IgD-negative memory B cell (primary cell): ENCODE measurements at regions not wholly inside any gene's neighbourhood (a gene's known extent, or its start where the extent isn't known, plus 50 kb on each side); places are given as distances from the start of the nearest gene placed in this dataset.
"Not testable (repeated sequence)": the region's sequence is repeated elsewhere in the genome, so short reads cannot be mapped to it uniquely, and the experiment has no call there.

Source experiments
- H3K27ac Mint-ChIP-seq, 3 donors: one replicate each; pipeline ENCODE4 v1.8.0; 2020 to 2022; ENCODE audit warnings: mild to moderate bottlenecking in 3 of 3, mixed read lengths in 3 of 3, moderate library complexity in 1 of 3
- H3K27me3 Mint-ChIP-seq: one replicate; pipeline ENCODE4 v1.8.0; 2021; ENCODE audit warnings: mixed read lengths
- H3K36me3 Mint-ChIP-seq: one replicate; pipeline ENCODE4 v1.8.0; 2020; ENCODE audit warnings: mild to moderate bottlenecking, mixed read lengths
- H3K4me1 Mint-ChIP-seq, 3 donors: one replicate each; pipeline ENCODE4 v1.8.0; 2020 to 2022; ENCODE audit warnings: mixed read lengths in 3 of 3, mild to moderate bottlenecking in 1 of 3
- H3K4me3 Mint-ChIP-seq, 4 donors: one replicate each; pipeline ENCODE4 v1.8.0; 2020 to 2022; ENCODE audit warnings: mild to moderate bottlenecking in 4 of 4, mixed read lengths in 4 of 4, moderate library complexity in 3 of 4
- H3K9me3 Mint-ChIP-seq, 3 donors: one replicate each; pipeline ENCODE4 v1.8.0; 2020 to 2021; ENCODE audit warnings: mixed read lengths in 3 of 3, mild to moderate bottlenecking in 1 of 3

DNA sequence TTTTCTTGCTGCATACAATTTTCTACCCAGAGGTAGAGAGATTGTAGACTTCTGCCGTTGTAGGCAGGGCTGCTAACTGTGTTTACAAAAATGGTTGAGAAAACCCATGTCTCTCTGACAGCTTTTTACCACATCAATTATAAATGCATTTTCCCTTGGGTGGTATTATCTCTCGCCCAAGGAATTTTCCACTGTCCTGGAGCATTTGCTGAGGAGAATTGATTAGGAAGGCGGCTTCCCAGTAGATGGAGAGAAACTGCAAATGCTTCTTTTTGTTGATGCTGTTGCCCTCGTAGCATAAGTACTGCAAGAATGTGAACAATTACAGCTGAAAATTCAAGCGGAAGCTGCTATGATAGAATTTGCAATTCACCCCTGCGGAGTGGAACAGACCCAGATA, 1007.7 kb upstream of the KLHL29 start:
- peaks cover 2 to 9% (median 5%) of the 10 kb centered on the region in 3 donors for H3K9me3 Mint-ChIP-seq
- H3K4me1 Mint-ChIP-seq: peaks cover 0 to 2% (median 0%) of the 10 kb centered on the region in 3 donors
- H3K27ac Mint-ChIP-seq: no peak overlapping the region
- H3K4me3 Mint-ChIP-seq: no peak overlapping the region
- H3K27me3 Mint-ChIP-seq: no peaks in the 10 kb centered on the region
- no peaks in the 10 kb centered on the region for H3K36me3 Mint-ChIP-seq

DNA sequence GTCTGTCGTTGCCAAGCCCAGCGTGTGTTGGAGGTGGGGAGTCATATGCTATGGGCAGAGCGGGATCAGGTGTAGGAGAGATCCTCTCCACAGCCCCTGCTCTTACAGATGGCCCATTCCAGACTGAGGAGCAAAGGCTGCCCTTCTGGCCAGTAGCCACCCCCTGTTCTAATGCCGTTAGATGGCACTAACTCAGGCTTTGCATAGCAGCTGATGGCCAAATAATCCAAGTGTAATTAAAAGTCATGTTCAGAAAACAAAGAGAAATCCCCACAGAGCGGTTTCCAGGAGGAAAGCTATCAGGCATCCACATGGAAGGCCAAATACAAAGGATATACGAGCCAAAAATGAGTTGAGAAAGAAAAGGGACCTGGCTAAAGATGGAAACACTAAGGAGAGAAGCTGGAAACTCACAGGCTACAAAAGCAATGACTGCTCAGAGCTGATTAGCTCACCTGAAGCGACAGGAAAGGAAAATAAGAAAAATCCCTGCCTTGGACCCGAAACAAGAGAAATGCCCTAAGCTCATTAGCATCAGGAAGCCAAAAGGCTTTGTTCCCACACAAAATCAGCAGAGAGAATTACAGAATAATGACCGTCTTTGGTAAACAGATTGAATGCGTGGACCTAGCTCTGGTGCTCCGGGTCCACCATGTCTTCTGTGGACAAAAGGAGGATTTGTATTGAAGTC, 1002.4 kb upstream of the KLHL29 start:
- H3K4me1 Mint-ChIP-seq: peaks cover 0 to 2% (median 0%) of the 10 kb centered on the region in 3 donors
- no peaks in the 10 kb centered on the region for H3K27me3 Mint-ChIP-seq
- no peaks in the 10 kb centered on the region for H3K36me3 Mint-ChIP-seq

DNA sequence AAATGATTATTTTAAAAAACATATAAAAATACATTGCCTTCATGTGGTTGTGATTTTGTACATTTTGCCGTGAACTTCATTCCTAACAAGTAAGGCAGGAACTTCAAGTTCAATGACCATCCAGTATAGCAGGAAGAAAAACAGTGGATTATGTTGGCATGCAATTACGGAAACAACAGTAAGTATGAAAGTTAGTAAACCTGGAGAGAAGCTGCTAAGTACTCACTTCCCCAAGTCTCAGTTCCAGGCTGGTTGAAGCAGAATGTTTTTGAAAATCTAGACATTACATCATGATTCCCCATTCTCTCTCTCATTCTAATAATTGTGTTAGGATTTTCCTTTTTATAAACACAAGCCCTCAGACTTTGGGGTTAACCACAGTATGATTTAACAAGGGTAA, 987.1 kb upstream of the KLHL29 start:
- no peak overlapping the region for H3K4me3 Mint-ChIP-seq

More for the DNA sequence above, 1002.4 kb upstream of the KLHL29 start:
- peak overlapping the region in 1 of 4 donors; percentile 77 for H3K4me3 Mint-ChIP-seq
- H3K9me3 Mint-ChIP-seq: peaks cover 2 to 9% (median 6%) of the 10 kb centered on the region in 3 donors
- no peak overlapping the region for H3K27ac Mint-ChIP-seq

GRCh38 chr2:22403748-22404147, 981.2 kb upstream of the KLHL29 start:
- Mint-ChIP-seq H3K27me3 (no peaks in the 10 kb centered on the region), H3K27ac (no peak overlapping the region), H3K4me3 (no peak overlapping the region), H3K4me1 (no peaks in the 10 kb centered on the region), H3K9me3 (peaks cover 0 to 7% (median 5%) of the 10 kb centered on the region in 3 donors), H3K36me3 (no peaks in the 10 kb centered on the region)

More for the DNA sequence above, 987.1 kb upstream of the KLHL29 start:
- no peaks in the 10 kb centered on the region for H3K36me3 Mint-ChIP-seq
- no peak overlapping the region for H3K27ac Mint-ChIP-seq
- H3K9me3 Mint-ChIP-seq: peaks cover 0 to 4% (median 2%) of the 10 kb centered on the region in 3 donors
- no peaks in the 10 kb centered on the region for H3K27me3 Mint-ChIP-seq
- no peaks in the 10 kb centered on the region for H3K4me1 Mint-ChIP-seq

DNA sequence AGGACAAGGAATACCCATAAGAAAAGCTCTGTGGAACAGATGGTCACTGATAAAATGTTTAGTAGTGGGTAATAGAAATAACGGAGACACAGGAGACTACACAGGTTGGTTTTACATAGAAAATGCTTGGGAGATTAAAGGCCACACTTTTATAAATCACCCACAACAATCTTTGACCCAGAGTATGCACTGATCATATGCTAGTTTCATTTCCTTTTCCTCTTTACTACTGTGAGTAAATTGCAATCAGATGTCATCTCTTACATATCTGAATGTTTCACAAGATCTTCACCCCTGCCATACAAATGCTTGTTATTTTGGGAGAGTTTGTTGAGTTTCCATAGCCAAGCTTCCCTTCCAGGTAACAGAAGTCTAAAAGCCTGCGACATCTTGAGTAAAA, 978.4 kb upstream of the KLHL29 start:
- Mint-ChIP-seq H3K4me1 (no peaks in the 10 kb centered on the region), H3K4me3 (no peak overlapping the region), H3K36me3 (no peaks in the 10 kb centered on the region), H3K27me3 (no peaks in the 10 kb centered on the region), H3K9me3 (peaks cover 0 to 7% (median 2%) of the 10 kb centered on the region in 3 donors), H3K27ac (no peak overlapping the region)

DNA sequence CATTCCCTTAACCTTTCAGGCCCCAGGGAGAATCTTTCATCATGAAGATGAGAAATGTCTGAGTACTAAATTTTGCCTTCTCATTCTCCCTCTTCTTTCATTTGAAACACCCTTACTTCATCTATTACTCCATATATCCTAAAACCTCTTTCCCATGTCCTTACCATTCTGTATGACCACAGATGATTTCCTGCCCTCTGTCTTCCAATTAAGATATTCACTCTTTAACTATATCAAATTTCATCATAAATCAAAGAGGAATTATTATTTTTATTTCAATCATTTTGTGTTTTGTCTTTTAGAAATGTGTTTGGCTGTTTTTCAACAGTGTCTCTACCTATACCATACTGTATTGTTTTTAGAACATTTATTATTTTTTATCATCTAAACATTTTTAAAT, 964.9 kb upstream of the KLHL29 start:
- H3K27ac Mint-ChIP-seq: no peak overlapping the region
- H3K9me3 Mint-ChIP-seq: peaks cover 5 to 23% (median 6%) of the 10 kb centered on the region in 3 donors
- no peak overlapping the region for H3K4me3 Mint-ChIP-seq
- H3K4me1 Mint-ChIP-seq: peaks cover 0 to 3% (median 0%) of the 10 kb centered on the region in 3 donors
- H3K27me3 Mint-ChIP-seq: no peaks in the 10 kb centered on the region
- H3K36me3 Mint-ChIP-seq: no peaks in the 10 kb centered on the region

DNA sequence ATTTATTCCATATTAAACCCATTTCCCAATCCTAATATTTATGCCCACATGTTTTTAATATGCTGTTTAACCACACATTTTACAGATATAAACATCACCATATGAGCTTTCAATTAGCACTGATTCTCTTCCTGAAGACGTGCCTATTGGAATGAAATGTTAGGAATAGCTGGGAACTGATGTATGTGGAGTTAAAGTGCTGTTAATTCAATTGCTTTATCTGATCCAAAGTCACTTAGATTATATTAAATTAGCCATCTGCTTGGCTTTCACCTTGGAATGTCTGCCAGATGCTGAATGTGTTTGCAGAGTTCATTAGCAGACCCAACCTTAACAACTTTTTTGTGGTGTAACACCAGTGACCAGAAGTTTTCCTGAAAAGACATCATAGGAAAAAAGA, 942.9 kb upstream of the KLHL29 start:
- Mint-ChIP-seq H3K4me3 (no peak overlapping the region), H3K27me3 (no peaks in the 10 kb centered on the region), H3K27ac (no peak overlapping the region)

DNA sequence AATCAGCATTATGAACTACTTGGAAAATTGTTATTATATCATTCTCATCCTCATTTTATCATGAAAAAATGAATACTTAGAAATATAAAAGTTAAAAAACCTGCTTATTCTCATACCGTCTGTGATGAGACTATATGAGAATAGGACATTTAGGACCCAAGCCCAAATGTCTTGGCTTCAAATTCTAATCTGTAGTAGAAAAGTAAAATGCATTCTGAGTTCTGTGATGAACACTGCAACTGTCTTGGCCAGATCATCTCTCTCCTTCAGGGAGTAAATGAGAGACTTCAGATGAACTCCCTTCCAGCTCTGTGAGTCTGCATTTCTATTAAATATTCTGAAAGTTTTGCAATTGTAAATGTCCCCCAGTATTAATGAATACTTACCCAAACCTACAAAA, 940.7 kb upstream of the KLHL29 start:
- Mint-ChIP-seq H3K27ac (no peak overlapping the region), H3K9me3 (peaks cover 0 to 13% (median 0%) of the 10 kb centered on the region in 3 donors), H3K27me3 (no peaks in the 10 kb centered on the region), H3K36me3 (peaks cover 1% of the 10 kb centered on the region), H3K4me3 (no peak overlapping the region), H3K4me1 (no peaks in the 10 kb centered on the region)

More for the DNA sequence above, 942.9 kb upstream of the KLHL29 start:
- Mint-ChIP-seq H3K4me1 (no peaks in the 10 kb centered on the region), H3K36me3 (peaks cover 1% of the 10 kb centered on the region), H3K9me3 (peaks cover 0 to 4% (median 2%) of the 10 kb centered on the region in 3 donors)

DNA sequence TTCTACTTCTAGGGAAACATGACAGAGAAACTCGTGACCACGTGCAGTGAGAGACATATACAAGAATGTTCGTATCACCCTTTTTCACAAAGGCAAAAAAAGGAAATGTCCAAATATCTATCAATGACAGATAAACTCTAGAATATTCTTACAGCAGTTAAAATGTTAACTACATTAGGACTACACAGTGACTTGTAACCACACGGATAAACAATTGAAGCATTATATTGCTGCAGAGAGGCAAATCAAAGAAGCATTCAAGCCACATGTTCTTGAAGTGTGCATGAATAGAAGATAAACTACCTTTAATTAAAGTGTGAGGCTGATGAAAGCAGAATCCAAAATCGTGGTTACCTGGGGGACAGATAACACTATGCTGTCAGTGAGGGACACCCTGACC, 935.3 kb upstream of the KLHL29 start:
- Mint-ChIP-seq H3K4me3 (no peak overlapping the region), H3K9me3 (peaks cover 0 to 16% (median 4%) of the 10 kb centered on the region in 3 donors), H3K27me3 (no peaks in the 10 kb centered on the region), H3K27ac (no peak overlapping the region), H3K36me3 (no peaks in the 10 kb centered on the region), H3K4me1 (no peaks in the 10 kb centered on the region)

DNA sequence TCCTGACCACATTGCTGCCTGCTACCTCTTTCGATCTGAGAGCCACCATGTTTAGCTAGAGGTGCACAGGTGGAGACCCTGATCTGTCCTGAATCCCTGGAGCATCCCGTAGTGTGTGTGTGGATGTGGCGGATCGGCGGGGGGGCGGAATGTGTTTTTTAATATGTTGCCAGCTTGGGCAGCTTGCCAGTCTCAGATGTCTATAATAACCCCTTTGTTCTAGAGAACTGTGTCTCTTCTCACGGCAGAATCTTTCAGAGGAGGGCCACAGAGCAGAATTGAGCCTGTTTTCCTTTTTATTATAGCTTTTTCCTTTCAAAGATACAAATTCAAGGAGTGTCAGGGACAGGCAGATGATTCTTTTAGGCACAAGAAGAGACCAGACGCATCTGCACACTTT, 934.1 kb upstream of the KLHL29 start:
- H3K4me1 Mint-ChIP-seq: no peaks in the 10 kb centered on the region
- no peak overlapping the region for H3K4me3 Mint-ChIP-seq
- H3K36me3 Mint-ChIP-seq: no peaks in the 10 kb centered on the region
- no peak overlapping the region for H3K27ac Mint-ChIP-seq
- H3K27me3 Mint-ChIP-seq: no peaks in the 10 kb centered on the region
- H3K9me3 Mint-ChIP-seq: peaks cover 0 to 16% (median 4%) of the 10 kb centered on the region in 3 donors

DNA sequence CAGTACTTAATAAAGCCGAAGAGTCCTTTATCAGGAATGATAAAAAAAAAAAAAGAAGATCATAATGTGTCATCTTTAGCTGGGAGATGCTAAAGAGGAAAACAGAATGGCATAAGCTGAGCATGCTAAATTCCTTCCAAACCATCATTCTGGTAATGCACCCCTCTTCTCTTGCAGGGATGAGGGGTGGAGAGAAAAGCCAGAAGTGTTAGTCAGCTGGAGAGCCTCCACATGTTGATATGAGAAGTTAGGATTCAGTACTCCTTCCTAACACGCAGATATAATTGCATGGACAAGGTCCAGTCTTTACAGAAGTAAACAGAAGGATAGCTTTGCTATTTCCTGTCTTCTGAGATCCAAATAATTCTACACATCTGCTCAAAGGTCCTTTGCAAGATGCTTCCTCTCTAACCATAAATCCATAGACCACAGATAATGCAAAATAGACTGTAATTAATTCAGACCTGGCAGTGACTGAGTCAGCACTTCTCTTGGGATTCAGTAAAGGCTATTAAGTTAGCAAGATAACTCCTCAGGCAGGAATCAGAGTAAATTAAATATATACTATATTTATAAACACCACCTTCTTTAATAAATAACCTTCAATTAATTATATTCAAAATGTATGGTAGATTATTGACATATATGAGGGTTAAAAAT, 930.0 kb upstream of the KLHL29 start:
- no peaks in the 10 kb centered on the region for H3K36me3 Mint-ChIP-seq
- no peak overlapping the region for H3K4me3 Mint-ChIP-seq
- H3K9me3 Mint-ChIP-seq: peaks cover 0 to 4% (median 0%) of the 10 kb centered on the region in 3 donors
- H3K27ac Mint-ChIP-seq: no peak overlapping the region
- no peaks in the 10 kb centered on the region for H3K27me3 Mint-ChIP-seq
- H3K4me1 Mint-ChIP-seq: no peaks in the 10 kb centered on the region

DNA sequence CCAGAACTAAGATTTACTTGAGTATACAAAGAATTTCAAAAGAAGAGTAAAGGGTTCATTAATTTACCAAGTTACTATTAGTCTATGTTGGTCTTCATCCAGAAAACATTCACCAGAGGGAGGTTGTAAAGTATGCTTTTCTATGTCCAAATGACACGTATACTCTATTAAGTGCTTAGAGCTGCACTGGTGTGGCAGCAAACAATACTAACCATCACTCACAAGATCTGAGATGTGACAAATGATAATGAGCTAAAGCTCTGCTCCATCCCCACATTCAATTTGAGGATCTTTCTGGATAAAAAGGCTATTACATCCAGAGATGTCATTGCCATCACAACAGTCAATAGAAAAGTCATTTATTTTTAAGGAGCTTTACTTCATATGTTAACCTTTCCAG, 926.5 kb upstream of the KLHL29 start:
- Mint-ChIP-seq H3K27ac (no peak overlapping the region), H3K4me3 (no peak overlapping the region), H3K4me1 (no peaks in the 10 kb centered on the region), H3K36me3 (no peaks in the 10 kb centered on the region), H3K27me3 (no peaks in the 10 kb centered on the region), H3K9me3 (peaks cover 0 to 2% (median 0%) of the 10 kb centered on the region in 3 donors)

GRCh38 chr2:22475103-22475502, 909.9 kb upstream of the KLHL29 start:
- not testable (repeated sequence) for H3K9me3 Mint-ChIP-seq, H3K27ac Mint-ChIP-seq, H3K36me3 Mint-ChIP-seq, H3K4me3 Mint-ChIP-seq, H3K4me1 Mint-ChIP-seq, H3K27me3 Mint-ChIP-seq

DNA sequence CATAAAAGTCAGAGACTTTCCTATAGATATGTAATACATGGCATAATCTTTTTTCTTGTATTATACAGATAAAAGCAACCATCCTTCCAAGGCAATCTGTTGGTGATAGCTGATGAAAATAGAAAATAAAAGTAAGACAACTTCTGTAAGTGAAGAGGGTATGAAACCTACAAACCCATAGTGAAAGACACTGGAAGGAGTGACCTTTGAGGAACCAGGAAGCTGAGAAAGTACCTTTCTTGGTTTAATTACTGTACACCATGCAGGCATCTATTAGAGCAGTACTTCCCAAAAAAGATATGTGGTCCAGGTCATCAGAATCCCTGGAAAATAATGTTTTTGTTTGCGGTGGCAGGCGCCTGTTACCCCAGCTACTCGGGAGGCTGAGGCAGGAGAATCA, 906.6 kb upstream of the KLHL29 start:
- H3K27me3 Mint-ChIP-seq: no peaks in the 10 kb centered on the region
- peaks cover 0 to 11% (median 6%) of the 10 kb centered on the region in 3 donors for H3K9me3 Mint-ChIP-seq
- H3K27ac Mint-ChIP-seq: no peak overlapping the region
- H3K4me3 Mint-ChIP-seq: no peak overlapping the region
- no peaks in the 10 kb centered on the region for H3K36me3 Mint-ChIP-seq
- H3K4me1 Mint-ChIP-seq: no peaks in the 10 kb centered on the region

GRCh38 chr2:22481486-22482259, 903.3 kb upstream of the KLHL29 start:
- no peak overlapping the region for H3K4me3 Mint-ChIP-seq
- H3K36me3 Mint-ChIP-seq: no peaks in the 10 kb centered on the region
- H3K27ac Mint-ChIP-seq: peak overlapping the region in 1 of 3 donors; percentile 11
- no peaks in the 10 kb centered on the region for H3K27me3 Mint-ChIP-seq
- H3K4me1 Mint-ChIP-seq: no peaks in the 10 kb centered on the region
- H3K9me3 Mint-ChIP-seq: peaks cover 0 to 6% (median 5%) of the 10 kb centered on the region in 3 donors
